Naive thymus-derived CD8-positive, alpha-beta T cell (primary cell): ENCODE measurements at regions not wholly inside any gene's neighbourhood (a gene's known extent, or its start where the extent isn't known, plus 50 kb on each side); places are given as distances from the start of the nearest gene placed in this dataset.

Experiments
- ATAC-seq, 2 donors: fragments of 150-1000 bp; cut with Tn5 transposase in 1 of 2; sonication (Bioruptor Pico), chemical (Tn5 transposase) in 1 of 2; 1 replicate in 1 of 2; 2 replicates in 1 of 2; pipeline ENCODE4 v1.10.0; 2021; ENCODE audit warnings: mild to moderate bottlenecking in 2 of 2, moderate library complexity in 2 of 2
- POLR2A ChIA-PET: fragments of 350-600 bp; sonication (Branson Sonifier 250); formaldehyde crosslinking; loops from one replicate; lab custom pipeline; 2021; ENCODE audit warnings: antibody characterized with exemption; lab: Charles Lee
- DNase-seq, 10 donors: peaks; one replicate each; pipeline versions ENCODE4 v3.0.0 to v3.0.0-alpha.2; 2020 to 2022
- H3K27ac Mint-ChIP-seq, 10 donors: one replicate each; pipeline ENCODE4 v1.8.0; 2020 to 2022; ENCODE audit warnings: mild to moderate bottlenecking in 10 of 10, mixed read lengths in 10 of 10, moderate library complexity in 4 of 10, inconsistent platforms in 1 of 10
- H3K27me3 Mint-ChIP-seq, 5 donors: one replicate each; pipeline ENCODE4 v1.8.0; 2021 to 2022; ENCODE audit warnings: mixed read lengths in 5 of 5
- H3K36me3 Mint-ChIP-seq, 3 donors: one replicate each; pipeline ENCODE4 v1.8.0; 2020 to 2022; ENCODE audit warnings: mixed read lengths in 3 of 3, mild to moderate bottlenecking in 2 of 3, inconsistent platforms in 1 of 3
- H3K4me1 Mint-ChIP-seq, 4 donors: one replicate each; pipeline ENCODE4 v1.8.0; 2021 to 2022; ENCODE audit warnings: mixed read lengths in 4 of 4
- H3K4me3 Mint-ChIP-seq, 10 donors: one replicate each; pipeline ENCODE4 v1.8.0; 2020 to 2022; ENCODE audit warnings: mild to moderate bottlenecking in 10 of 10, mixed read lengths in 10 of 10, moderate library complexity in 6 of 10, inconsistent platforms in 1 of 10
- H3K9me3 Mint-ChIP-seq, 9 donors: one replicate each; pipeline ENCODE4 v1.8.0; 2020 to 2022; ENCODE audit warnings: mixed read lengths in 9 of 9, mild to moderate bottlenecking in 3 of 9, inconsistent platforms in 1 of 9, moderate library complexity in 1 of 9

DNA sequence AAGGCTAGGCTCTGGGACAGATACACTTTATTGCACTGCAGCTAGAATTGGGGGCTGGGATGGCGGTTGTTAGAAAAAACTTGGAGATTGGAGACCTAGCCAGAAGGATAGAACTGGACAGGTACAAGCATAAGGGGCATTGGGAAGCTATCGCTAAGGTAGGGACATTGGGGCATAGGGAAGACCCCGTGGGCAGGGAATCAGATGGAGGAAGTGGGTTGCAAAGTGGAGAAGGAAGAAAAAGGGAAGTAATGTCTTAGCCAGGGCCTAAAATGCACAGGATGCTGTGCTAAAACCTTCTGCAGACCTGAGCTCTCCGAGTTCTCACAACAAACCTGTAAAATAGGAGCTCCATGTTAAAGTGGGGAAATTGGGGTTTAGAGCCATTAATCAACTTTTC is 178.2 kb downstream of the ZDHHC21 start:
- ATAC-seq (no peak), DNase-seq (no peak)
- Mint-ChIP-seq H3K27ac (no peak overlapping the region), H3K27me3 (peaks cover 0 to 11% (median 5%) of the 10 kb centered on the region in 5 donors), H3K4me3 (no peak overlapping the region), H3K9me3 (no peaks in the 10 kb centered on the region), H3K4me1 (peaks cover 0 to 3% (median 0%) of the 10 kb centered on the region in 4 donors), H3K36me3 (no peaks in the 10 kb centered on the region)
- POLR2A ChIA-PET: no interaction called here

DNA sequence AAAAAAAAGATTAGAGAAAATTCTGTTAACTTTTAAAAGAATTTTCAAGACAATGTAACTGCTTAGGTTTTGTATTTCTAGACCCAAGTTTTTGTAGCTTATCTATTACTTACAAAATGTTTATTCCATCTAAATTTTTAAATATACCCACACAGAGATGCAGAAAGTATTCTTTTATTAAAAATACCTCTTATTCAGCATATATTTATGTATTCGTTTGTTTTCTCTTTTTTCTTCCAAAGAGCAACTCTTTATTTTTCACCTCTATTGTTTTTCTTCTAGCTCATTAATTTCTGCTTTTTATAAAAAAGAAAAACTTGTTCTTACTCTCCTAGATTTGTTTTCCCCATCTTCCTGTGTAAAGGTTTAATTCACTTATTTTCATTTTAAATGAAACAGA is 180.3 kb downstream of the ZDHHC21 start:
- Mint-ChIP-seq H3K4me3 (no peak overlapping the region), H3K4me1 (peaks cover 0 to 3% (median 0%) of the 10 kb centered on the region in 4 donors), H3K36me3 (no peaks in the 10 kb centered on the region), H3K27ac (no peak overlapping the region), H3K27me3 (peaks cover 0 to 27% (median 9%) of the 10 kb centered on the region in 5 donors), H3K9me3 (no peaks in the 10 kb centered on the region)
- POLR2A ChIA-PET: no interaction called here
- DNase-seq (no peak), ATAC-seq (no peak)

DNA sequence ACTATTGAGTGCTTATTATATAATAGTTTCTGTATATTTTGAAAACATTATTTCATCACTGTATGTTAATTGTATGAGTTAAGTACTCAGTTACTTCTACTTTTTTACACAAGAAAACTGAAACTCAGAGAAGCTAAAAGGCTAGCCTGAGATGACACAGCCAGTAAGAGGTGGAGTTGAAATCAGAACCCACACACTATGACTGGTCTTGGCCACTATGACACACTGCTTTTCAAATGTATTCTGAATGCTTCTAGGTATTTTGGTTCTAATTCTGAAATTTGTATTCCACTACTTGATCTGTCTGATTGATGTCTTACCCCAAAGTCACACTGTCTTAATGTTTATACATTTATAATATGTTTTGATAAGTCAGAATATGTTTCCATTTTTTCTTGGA is 181.8 kb downstream of the ZDHHC21 start:
- no peaks in the 10 kb centered on the region for H3K36me3 Mint-ChIP-seq

DNA sequence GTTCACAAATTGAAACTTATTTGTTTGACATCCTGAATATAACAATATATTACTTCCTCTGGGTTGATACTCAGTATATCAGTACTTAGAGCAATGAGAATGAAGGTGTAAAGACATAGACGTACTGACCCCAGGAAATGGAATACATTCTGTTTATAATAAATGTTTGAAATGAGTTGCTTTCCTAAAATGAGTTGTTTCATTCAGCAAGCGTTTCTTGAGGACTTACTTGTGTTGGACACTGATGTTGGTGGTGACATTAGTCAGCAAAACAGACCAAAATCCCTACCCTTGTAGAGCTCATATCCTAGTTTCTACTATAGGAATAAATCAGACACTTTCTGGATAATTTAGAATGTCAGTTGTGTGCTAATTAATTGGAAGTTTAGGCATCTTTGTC is 184.3 kb downstream of the ZDHHC21 start:
- no peak for ATAC-seq
- Mint-ChIP-seq H3K9me3 (peaks cover 0 to 8% (median 2%) of the 10 kb centered on the region in 9 donors), H3K27me3 (peaks cover 2 to 26% (median 6%) of the 10 kb centered on the region in 5 donors), H3K4me3 (no peak overlapping the region), H3K27ac (no peak overlapping the region), H3K4me1 (no peaks in the 10 kb centered on the region), H3K36me3 (no peaks in the 10 kb centered on the region)
- no peak for DNase-seq
- POLR2A ChIA-PET: no interaction called here

More for the DNA sequence above, 181.8 kb downstream of the ZDHHC21 start:
- POLR2A ChIA-PET: no interaction called here
- Mint-ChIP-seq H3K27ac (no peak overlapping the region), H3K27me3 (peaks cover 0 to 21% (median 9%) of the 10 kb centered on the region in 5 donors), H3K4me3 (no peak overlapping the region), H3K4me1 (peaks cover 0 to 3% (median 0%) of the 10 kb centered on the region in 4 donors), H3K9me3 (peaks cover 0 to under 1% (median 0%) of the 10 kb centered on the region in 9 donors)
- DNase-seq (no peak), ATAC-seq (no peak)

DNA sequence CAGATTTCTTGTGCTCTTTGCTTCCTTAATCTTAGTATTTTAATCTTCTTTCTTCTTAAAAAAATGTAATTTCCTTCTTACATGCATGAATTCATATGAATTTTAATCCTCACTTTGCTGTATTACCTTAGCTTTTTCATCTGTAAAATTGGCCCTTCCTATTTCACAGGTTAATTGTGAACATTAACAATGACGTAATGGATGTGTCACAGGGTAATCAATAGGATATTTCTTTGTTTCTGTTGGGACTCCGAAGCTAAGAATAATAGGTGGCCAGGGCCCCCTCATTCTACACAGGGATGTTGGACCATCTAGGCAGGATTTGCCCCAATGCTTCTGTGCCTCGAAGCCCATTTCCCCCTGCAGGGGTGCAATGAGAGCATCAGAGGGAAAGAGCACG is 187.4 kb upstream of the NFIB start:
- H3K4me1 Mint-ChIP-seq: no peaks in the 10 kb centered on the region
- peaks cover 0 to 12% (median 4%) of the 10 kb centered on the region in 9 donors for H3K9me3 Mint-ChIP-seq
- H3K4me3 Mint-ChIP-seq: no peak overlapping the region
- H3K27me3 Mint-ChIP-seq: peaks cover 2 to 16% (median 8%) of the 10 kb centered on the region in 5 donors
- POLR2A ChIA-PET: no interaction called here
- ATAC-seq (no peak), DNase-seq (no peak)
- no peaks in the 10 kb centered on the region for H3K36me3 Mint-ChIP-seq
- H3K27ac Mint-ChIP-seq: no peak overlapping the region

DNA sequence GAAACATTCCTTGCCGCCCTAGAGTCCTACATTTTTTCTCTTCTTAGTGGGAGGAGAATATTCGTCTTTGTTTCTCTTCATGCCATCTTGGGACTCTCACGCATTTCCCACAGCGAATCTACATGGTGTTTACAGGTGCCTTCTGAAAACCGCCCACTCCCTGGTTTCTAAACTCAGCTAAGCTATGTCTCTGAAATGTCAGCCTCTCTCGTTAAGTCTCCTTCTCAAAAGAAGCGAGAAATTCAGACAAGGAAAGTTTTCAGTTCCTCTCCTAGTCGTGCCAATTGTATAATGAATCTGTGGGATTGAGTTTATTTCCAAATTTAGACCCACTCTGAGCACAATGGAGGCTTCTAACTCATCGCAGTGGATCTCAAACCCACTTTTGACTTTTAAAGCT is 186.8 kb upstream of the NFIB start:
- peaks cover 0 to 12% (median 4%) of the 10 kb centered on the region in 9 donors for H3K9me3 Mint-ChIP-seq
- H3K4me1 Mint-ChIP-seq: no peaks in the 10 kb centered on the region
- no peak overlapping the region for H3K4me3 Mint-ChIP-seq
- H3K36me3 Mint-ChIP-seq: no peaks in the 10 kb centered on the region
- POLR2A ChIA-PET: no interaction called here
- ATAC-seq (no peak), DNase-seq (no peak)
- H3K27ac Mint-ChIP-seq: no peak overlapping the region
- peaks cover 0 to 13% (median 6%) of the 10 kb centered on the region in 5 donors for H3K27me3 Mint-ChIP-seq

DNA sequence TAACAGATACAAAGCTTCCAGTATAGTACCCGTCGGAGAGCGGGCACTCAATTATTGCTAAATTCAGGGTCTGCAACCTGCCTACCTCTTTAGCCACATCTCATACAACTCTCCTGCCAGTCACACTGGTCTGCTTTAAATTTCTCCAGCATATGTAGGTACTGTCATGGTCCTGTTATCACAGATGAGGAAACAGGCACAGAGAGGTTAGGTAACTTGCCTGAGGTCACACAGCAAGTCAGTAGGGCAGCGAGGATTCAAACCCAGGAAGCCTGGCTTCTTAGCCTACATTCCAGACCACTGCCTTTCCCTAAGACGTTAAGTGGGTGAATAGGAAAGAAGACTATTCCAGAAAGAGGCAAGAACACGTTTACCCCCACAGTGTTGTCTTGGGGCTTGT is 186.0 kb upstream of the NFIB start:
- no peaks in the 10 kb centered on the region for H3K4me1 Mint-ChIP-seq
- peaks cover 0 to 12% (median 5%) of the 10 kb centered on the region in 5 donors for H3K27me3 Mint-ChIP-seq
- H3K27ac Mint-ChIP-seq: no peak overlapping the region
- DNase-seq (no peak), ATAC-seq (no peak)
- POLR2A ChIA-PET: no interaction called here
- H3K4me3 Mint-ChIP-seq: no peak overlapping the region
- H3K9me3 Mint-ChIP-seq: peaks cover 0 to 12% (median 4%) of the 10 kb centered on the region in 9 donors
- no peaks in the 10 kb centered on the region for H3K36me3 Mint-ChIP-seq

DNA sequence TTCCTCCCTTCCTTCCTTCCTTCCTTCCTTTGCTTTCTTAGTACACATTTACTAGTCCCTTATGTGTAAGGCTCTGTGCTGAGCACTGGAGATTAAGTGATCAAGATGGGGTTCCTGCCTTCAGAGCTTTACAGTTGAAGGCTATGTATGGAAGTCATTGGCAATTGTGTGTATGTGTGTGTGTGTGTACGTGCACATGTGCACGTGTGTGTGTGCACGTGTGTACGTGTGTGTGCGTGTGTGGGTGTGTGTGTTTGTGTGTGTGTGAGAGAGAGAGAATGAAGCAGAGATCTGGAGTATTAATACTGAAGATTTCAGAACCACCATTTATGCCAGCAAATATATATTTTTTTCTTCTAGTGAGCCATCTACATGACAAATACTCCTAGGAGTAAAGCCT is 184.9 kb upstream of the NFIB start:
- H3K4me1 Mint-ChIP-seq: no peaks in the 10 kb centered on the region
- peaks cover 0 to 17% (median 2%) of the 10 kb centered on the region in 5 donors for H3K27me3 Mint-ChIP-seq
- no peak overlapping the region for H3K4me3 Mint-ChIP-seq
- no peak for ATAC-seq
- DNase-seq: no peak
- POLR2A ChIA-PET: no interaction called here
- no peak overlapping the region for H3K27ac Mint-ChIP-seq
- H3K9me3 Mint-ChIP-seq: peaks cover 0 to 8% (median 3%) of the 10 kb centered on the region in 9 donors
- H3K36me3 Mint-ChIP-seq: no peaks in the 10 kb centered on the region

DNA sequence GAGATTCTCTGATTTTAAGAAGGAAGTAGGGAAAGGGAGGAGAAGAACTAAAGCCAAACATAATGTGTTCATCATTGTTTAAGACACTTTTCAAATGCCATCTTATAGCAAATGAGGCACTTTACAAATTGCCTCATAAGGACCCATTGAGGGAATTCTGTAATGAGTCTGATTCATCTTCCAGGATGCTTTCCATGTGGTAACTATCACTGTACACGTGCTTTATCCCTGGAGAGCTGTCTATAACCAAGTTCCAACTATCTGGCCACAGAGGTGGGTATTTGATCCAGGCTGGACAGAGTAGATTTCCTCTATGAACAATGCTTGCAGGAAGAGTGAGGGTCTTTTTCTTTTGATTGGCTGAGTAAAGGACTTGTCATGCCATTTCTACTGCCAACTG is 183.5 kb upstream of the NFIB start:
- ATAC-seq: no peak
- Mint-ChIP-seq H3K36me3 (no peaks in the 10 kb centered on the region), H3K27me3 (peaks cover 0 to 17% (median 2%) of the 10 kb centered on the region in 5 donors), H3K4me1 (no peaks in the 10 kb centered on the region), H3K9me3 (peaks cover 0 to 4% (median 0%) of the 10 kb centered on the region in 9 donors), H3K4me3 (no peak overlapping the region), H3K27ac (no peak overlapping the region)
- no peak for DNase-seq
- POLR2A ChIA-PET: no interaction called here

DNA sequence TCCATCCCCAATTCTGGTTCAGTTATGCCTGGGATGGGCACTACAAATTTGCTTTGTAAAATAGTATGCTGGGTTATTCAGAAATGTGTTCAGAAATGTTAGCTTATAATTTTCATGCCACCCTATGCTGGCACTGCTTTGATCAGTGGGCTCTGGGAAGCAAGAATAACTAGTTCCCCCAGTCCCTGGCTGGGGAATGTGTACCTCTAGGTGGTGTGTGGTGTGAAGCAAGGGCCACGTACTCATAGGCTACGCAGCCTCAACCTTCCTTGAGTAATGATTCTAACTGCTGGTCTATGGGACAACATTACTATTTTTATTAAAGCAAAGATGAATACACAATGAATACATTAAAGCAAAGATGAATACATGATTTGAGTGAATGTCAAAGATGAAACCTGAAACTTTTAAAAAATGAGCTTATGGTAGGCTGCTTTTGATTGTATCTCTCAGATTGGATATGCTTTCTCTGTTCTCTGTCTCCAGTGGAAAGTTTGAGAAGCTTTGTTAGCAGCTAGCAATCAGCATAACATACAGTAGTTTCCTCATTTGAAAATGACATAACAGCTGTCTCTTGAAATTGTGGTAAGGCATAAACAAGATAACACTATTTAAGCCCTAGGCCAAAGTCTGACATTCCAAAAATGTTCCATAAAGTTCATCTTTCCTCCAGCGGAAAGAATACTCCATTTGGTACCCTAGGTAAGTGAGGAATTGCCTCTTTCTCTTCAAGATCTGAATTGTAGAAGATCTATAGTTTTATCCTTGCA is 174.7 kb upstream of the NFIB start:
- ATAC-seq: no peak
- no peaks in the 10 kb centered on the region for H3K4me1 Mint-ChIP-seq
- POLR2A ChIA-PET: no interaction called here
- no peak overlapping the region for H3K4me3 Mint-ChIP-seq
- H3K27me3 Mint-ChIP-seq: peaks cover 5 to 14% (median 12%) of the 10 kb centered on the region in 5 donors
- peaks cover 0 to 5% (median 0%) of the 10 kb centered on the region in 9 donors for H3K9me3 Mint-ChIP-seq
- no peaks in the 10 kb centered on the region for H3K36me3 Mint-ChIP-seq
- no peak for DNase-seq
- no peak overlapping the region for H3K27ac Mint-ChIP-seq

DNA sequence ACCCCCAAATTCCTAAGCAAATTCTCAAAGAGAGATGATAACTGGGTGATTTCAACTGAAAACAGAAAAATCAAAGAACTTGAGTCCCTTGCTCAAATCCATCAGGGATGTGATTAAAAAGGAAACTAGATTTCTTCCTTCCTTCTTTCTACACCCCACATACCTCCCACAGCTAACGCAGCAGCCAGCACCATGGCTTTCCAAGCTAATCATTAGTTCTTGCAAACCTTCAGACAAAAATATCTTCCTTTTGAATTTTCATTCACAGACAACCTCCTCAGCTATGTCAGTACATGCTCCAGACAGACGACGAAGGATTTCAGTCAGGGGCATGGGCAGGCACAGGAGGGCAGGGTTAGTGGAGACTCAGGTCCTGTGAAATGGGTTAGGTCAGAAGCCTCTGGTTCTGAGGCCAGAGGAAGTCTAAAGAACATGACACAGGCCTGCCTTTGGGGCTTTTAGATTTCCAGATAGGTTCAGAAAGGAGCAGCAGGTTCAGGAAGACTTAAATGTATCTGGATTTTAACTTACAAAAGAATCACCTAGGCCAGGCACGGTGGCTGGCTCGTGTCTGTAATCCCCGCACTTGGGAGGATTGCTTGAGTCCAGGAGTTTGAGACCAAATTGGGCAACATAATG is 173.7 kb upstream of the NFIB start:
- Mint-ChIP-seq H3K4me1 (no peaks in the 10 kb centered on the region), H3K36me3 (no peaks in the 10 kb centered on the region), H3K27ac (peak overlapping the region in 1 of 10 donors; percentile 25), H3K27me3 (peaks cover 5 to 14% (median 12%) of the 10 kb centered on the region in 5 donors), H3K4me3 (no peak overlapping the region), H3K9me3 (peaks cover 0 to 5% (median 0%) of the 10 kb centered on the region in 9 donors)
- DNase-seq (no peak), ATAC-seq (no peak)
- POLR2A ChIA-PET: no interaction called here

DNA sequence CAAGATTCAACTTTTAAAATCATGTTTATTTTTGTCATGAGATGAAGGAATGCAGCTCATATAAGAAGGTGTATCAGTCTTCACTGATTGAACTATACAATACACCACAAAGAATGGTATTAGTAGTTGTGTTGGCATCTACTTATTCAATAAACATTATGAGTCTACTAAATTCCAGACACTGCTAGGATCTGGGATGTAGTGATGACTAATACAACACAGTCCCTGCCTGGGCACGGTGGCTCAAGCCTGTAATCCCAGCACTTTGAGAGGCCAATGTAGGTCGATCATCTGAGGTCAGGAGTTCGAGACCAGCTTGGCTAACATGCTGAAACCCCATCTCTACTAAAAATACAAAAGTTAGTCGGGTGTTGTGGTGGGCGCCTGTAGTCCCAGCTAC is 171.4 kb upstream of the NFIB start:
- ATAC-seq (no peak), DNase-seq (no peak)
- Mint-ChIP-seq H3K4me3 (no peak overlapping the region), H3K9me3 (peaks cover 0 to 3% (median 0%) of the 10 kb centered on the region in 9 donors), H3K4me1 (no peaks in the 10 kb centered on the region), H3K27ac (no peak overlapping the region), H3K36me3 (no peaks in the 10 kb centered on the region), H3K27me3 (peaks cover 7 to 23% (median 16%) of the 10 kb centered on the region in 5 donors)
- POLR2A ChIA-PET: no interaction called here

DNA sequence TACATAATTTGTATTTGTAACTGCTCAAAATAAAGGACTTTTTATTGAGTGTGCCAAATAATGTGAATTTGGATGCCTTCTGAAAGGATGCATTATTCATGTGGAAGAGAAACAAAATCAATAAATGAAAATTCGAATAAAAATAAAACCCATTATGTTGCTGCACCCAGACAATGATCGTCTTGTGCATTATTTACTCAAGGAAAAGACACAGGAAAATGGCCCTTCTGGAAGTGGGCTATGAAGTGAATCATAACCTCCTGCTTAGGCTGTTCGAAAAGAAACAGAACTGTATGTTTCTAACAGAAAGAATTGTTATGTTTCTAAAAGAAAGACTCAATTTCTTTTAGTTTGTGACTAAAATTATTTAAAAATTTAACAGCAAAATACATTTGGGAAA is 168.9 kb upstream of the NFIB start:
- POLR2A ChIA-PET: no interaction called here
- Mint-ChIP-seq H3K27me3 (peaks cover 7 to 23% (median 16%) of the 10 kb centered on the region in 5 donors), H3K9me3 (peaks cover 0 to 10% (median 0%) of the 10 kb centered on the region in 9 donors), H3K4me3 (no peak overlapping the region), H3K4me1 (no peaks in the 10 kb centered on the region), H3K36me3 (no peaks in the 10 kb centered on the region), H3K27ac (no peak overlapping the region)
- DNase-seq: no peak
- ATAC-seq: no peak
